ENCODE measurements at regions not wholly inside any gene's neighbourhood (a gene's known extent, or its start where the extent isn't known, plus 50 kb on each side); places are given as distances from the start of the nearest gene placed in this dataset.

DNA sequence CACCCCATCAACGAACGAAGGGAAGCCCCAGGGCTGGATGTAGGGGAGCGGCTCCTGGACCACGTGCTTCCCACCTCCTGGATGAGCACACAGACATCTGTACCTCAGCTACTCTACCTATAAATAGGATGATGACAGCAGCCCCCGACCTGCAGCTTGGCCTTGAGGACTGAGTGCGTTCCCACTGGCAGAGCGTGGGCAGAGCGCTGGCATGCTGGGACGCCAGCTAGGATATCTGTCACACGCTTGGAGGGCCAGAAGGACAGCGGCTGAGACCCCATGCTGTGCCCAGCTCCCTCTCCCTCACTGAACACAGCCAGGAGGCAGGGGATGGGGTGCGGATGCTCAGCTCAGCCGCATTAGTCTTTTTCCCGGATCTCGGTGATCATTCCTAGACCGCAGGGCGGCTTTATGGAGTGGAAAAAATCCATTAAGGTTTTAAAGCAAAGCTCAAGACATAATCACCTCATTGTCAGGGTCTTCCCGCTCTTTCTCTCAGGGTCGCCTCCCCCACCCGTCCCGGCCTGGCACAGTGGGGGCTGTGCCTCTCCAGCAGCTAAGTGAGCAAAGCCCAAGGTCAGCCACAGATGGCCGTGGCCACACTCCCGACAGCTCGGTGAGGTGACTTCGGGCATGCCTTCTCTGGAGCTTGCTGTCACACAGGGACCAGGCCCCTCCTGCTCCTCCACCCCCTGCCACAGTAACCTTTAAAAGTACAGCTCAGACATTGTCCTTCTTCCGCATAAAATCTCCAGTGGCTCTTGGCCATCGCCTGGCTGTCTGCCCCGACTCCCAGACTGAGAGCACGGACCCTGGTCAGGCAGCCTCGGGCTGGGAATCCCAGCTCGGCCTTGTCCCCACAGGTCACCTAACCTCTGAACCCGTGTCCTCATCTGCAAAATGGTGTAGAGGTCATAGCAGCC, 69.6 kb upstream of the SHISAL1 start:
- Histone ChIP-seq H3K4me3 (no peak overlapping the region), H3K4me1 (no peaks in the 10 kb centered on the region), H3K9me3 (no peaks in the 10 kb centered on the region), H3K36me3 (no peaks in the 10 kb centered on the region), H3K27me3 (peaks cover 5% of the 10 kb centered on the region), H3K27ac (no peak overlapping the region)
- ATAC-seq = no peak
- peak; percentile 42 for DNase-seq
- intact Hi-C loops (cut with DNase I) = no loop called here
- TF ChIP-seq, protein P1, sequence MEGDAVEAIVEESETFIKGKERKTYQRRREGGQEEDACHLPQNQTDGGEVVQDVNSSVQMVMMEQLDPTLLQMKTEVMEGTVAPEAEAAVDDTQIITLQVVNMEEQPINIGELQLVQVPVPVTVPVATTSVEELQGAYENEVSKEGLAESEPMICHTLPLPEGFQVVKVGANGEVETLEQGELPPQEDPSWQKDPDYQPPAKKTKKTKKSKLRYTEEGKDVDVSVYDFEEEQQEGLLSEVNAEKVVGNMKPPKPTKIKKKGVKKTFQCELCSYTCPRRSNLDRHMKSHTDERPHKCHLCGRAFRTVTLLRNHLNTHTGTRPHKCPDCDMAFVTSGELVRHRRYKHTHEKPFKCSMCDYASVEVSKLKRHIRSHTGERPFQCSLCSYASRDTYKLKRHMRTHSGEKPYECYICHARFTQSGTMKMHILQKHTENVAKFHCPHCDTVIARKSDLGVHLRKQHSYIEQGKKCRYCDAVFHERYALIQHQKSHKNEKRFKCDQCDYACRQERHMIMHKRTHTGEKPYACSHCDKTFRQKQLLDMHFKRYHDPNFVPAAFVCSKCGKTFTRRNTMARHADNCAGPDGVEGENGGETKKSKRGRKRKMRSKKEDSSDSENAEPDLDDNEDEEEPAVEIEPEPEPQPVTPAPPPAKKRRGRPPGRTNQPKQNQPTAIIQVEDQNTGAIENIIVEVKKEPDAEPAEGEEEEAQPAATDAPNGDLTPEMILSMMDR (IDR thresholded peaks at IDR 0.05) = no peak

DNA sequence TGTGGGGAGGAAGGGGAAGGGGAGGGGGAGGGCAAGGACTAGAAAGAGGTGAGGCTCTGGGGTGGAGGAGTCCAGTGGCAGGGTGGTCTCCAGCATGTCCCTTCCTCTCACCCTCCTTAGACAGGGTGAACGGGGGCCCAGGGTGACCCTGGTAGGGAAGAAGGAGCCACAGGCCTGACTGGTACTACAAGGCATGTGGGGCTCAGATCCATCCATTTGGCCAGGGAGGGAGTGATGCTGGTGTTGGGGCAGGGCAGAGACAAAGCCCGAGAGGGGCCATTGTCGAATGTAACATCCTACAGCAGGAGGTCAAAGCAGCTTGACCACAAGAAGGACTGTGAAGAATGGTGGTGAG, 69.0 kb upstream of the SHISAL1 start:
- H3K4me3 ChIP-seq = no peak overlapping the region
- TF ChIP-seq, protein P1 (IDR thresholded peaks at IDR 0.05) = no peak
- H3K36me3 ChIP-seq = no peaks in the 10 kb centered on the region
- intact Hi-C loops (cut with DNase I) = no loop called here
- H3K27ac ChIP-seq = no peak overlapping the region
- no peaks in the 10 kb centered on the region for H3K9me3 ChIP-seq
- no peak for ATAC-seq
- peak; percentile 39 for DNase-seq
- H3K4me1 ChIP-seq = no peaks in the 10 kb centered on the region
- H3K27me3 ChIP-seq = peaks cover under 1% of the 10 kb centered on the region

DNA sequence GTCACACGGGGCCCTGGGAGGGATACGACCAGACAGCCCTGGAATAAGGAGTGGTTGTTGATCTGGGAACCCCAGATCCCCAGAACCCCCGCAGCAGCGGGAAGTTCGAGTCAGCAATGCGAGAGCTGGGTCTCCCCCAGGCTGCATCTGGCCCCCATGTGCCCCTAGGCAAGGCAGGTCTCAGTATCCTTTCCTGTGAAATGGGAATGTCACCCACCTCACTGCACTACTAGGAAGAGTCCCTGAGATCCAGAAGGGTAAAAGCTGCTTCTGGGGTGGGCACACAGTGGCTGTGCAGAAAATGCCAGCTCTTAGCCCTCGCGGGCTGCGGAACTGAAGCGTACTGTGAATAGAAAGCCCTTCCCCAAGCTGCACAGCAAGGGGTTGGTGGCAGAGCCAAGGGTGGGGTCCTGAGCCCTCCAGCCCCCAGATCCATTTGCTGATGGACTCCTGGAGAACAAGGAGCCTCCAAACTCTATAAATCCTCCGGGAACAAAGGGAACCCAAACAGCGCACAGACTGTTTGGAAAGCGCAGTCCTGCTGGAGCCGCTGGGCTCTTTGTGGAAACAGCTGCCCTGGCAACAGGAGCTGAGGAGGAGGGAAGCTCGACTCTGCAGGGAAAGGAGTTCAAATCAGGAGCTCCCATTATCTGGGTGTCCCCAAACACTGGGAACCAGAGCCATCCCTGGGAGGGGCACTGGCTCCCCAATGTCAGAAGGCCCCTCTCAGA, 68.2 kb upstream of the SHISAL1 start:
- Histone ChIP-seq H3K36me3 (no peaks in the 10 kb centered on the region), H3K27me3 (no peaks in the 10 kb centered on the region), H3K4me3 (no peak overlapping the region), H3K27ac (no peak overlapping the region), H3K9me3 (no peaks in the 10 kb centered on the region), H3K4me1 (no peaks in the 10 kb centered on the region)
- DNase-seq (peak; percentile 29), ATAC-seq (no peak)
- intact Hi-C loops (cut with DNase I) = no loop called here
- TF ChIP-seq, protein P1 (IDR thresholded peaks at IDR 0.05) = no peak

GRCh38 chr22:44379817-44380755, 67.3 kb upstream of the SHISAL1 start:
- intact Hi-C loops (cut with DNase I) = no loop called here
- H3K27me3 ChIP-seq = no peaks in the 10 kb centered on the region
- H3K9me3 ChIP-seq = no peaks in the 10 kb centered on the region
- H3K4me3 ChIP-seq = no peak overlapping the region
- TF ChIP-seq, protein P1 (IDR thresholded peaks at IDR 0.05) = no peak
- H3K27ac ChIP-seq = no peak overlapping the region
- no peaks in the 10 kb centered on the region for H3K4me1 ChIP-seq
- ATAC-seq = no peak
- peak; percentile 37 for DNase-seq
- H3K36me3 ChIP-seq = no peaks in the 10 kb centered on the region

DNA sequence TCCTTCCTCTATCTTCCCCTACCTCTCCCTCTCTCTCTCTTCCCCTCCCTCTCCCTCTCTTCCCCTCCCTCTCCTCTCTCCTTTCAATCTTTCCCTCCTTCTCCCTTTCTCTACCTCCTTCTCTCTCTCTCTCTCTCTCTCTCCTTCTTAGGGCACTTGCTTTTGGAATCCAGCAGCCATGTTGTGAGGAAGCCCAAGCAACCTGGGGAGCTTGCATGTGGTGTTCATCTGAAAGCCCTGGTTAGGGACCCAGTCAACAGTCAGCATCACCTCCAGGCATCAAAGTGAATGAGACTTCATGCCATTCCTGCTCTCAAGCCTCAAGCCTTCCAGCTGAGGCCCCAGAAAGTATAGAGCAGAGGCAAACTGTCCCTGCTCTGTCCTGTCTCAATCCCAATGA, 65.6 kb upstream of the SHISAL1 start:
- TF ChIP-seq, protein P1 (IDR thresholded peaks at IDR 0.05) = no peak
- H3K4me3 ChIP-seq = no peak overlapping the region
- no peak for DNase-seq
- no peaks in the 10 kb centered on the region for H3K9me3 ChIP-seq
- ATAC-seq = no peak
- no peaks in the 10 kb centered on the region for H3K4me1 ChIP-seq
- no peaks in the 10 kb centered on the region for H3K27me3 ChIP-seq
- no peak overlapping the region for H3K27ac ChIP-seq
- intact Hi-C loops (cut with DNase I) = no loop called here
- H3K36me3 ChIP-seq = no peaks in the 10 kb centered on the region
